UCSD-AML1 (cell line): ENCODE measurements at regions not wholly inside any gene's neighbourhood (a gene's known extent, or its start where the extent isn't known, plus 50 kb on each side); places are given as distances from the start of the nearest gene placed in this dataset.

Source experiments
- DNase-seq: peaks from one replicate; lab custom pipeline; 2025; ENCODE audit not compliant: unreplicated experiment; lab: John Stamatoyannopoulos, UW

- DNase-seq: no peak
Observed at GRCh38 chr13:53800011-53800410, 771.4 kb downstream of the OLFM4 start.

DNA sequence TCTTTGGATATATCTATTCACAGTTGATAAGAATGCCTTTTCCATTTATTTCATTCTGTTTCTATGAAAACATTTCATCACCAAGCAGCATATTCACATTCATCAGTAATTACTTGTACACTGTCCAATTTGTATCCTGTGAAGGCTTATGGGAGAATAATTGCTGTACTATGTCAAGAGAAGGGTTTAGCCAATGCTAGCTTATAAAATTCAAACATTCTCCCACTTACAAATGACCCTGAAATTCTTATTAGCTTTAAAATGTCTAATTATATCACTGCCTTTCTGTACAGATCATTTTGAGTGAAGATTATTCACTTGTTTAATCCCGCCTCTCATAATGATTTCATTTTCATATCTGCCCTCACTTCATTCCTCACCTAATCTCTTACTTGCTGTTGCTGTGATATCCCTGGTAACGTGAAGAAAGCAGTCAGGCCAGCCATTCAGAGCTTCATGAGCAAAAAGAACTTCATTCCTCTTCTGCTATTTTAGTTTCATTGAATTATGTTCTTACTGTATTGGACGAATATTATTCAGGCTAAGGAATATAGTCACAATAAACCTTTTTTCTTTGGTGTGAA, 778.7 kb downstream of the OLFM4 start:
- no peak for DNase-seq

DNA sequence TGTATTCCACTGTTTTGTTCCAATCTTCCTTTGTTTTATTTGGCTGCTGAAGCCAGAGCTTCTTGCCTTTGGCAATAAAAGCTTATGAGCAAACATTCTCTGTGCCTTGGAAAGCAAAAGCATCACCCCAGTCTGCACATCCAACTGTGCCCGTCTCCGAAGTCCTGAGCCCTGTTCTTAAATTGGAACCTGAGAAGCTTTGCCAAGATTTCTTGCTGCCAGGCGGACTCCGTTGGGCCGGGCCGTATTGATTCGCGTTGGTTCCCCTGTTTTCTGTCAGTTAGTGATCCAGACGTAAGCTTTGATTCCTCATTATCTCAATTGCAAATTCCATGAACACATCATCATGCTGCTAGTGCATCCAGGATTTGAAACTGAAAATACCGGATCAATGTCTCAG, 793.0 kb downstream of the OLFM4 start:
- DNase-seq: no peak

DNA sequence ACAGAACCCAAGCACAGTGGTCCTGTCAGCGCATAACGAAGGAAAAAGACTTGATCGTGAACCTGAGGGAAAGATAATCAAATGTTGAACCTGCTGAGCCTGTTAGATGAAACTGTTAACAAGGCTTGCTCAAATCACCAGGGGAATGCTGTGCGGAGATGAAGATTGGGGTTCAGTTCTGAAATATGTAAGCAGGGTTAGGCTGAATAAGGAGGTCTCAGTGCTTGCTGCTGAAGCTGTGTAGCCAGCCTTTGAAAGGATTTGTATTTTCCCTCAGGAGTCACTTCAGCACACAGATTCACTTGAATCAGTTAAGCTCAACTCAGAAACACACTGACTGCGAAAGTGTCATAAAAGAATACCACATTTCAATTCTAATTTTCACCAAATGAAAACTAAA, 793.5 kb downstream of the OLFM4 start:
- DNase-seq: no peak

DNA sequence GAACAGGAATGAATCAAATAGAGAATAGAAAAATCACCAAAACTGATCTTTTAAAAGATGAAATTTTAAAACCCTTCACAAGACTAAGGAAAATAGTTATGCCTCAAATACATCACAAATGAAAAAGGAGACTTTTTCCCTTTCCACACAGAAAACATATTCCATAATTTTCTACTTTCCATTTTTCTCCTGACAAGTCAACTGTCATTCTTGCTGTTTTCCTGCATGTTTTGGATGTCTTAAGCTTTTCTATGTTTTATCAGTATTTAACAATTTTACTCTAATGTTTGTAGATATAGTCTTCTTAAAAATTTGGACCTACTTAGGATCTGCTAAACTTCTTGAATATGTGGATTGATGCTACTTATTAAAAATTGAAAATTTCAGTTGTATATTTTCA, 810.8 kb downstream of the OLFM4 start:
- DNase-seq: no peak

DNA sequence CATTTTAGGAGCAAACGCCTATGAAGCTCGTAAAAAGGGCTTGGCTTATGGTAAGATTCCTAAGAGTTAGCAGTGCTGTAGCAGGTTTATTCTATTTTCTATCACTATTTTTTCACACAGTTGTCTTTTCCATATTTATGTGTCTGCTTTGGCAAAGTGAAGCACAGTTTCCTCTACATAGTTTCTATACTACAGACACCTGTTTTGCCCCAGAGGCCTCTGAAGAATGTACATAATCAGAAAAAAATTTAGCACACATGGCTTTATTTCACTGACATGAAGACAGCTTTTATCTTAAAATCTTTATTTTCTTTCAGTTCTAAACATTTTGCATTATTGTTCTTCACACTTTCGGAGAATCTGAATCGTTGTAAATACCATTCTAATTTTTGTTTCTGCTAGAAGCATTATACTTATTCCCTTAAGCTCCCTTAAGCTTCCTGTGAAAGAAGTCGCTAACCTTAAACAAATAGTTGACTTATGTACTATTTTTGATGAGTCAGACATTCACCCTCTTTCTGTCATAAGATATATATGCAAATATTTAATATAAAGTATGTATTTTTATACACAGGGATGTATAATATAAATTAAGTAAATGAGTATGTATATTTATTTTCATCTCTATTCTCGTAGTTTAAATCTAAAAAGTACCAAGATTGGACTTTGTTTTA, 816.0 kb downstream of the OLFM4 start:
- no peak for DNase-seq

DNA sequence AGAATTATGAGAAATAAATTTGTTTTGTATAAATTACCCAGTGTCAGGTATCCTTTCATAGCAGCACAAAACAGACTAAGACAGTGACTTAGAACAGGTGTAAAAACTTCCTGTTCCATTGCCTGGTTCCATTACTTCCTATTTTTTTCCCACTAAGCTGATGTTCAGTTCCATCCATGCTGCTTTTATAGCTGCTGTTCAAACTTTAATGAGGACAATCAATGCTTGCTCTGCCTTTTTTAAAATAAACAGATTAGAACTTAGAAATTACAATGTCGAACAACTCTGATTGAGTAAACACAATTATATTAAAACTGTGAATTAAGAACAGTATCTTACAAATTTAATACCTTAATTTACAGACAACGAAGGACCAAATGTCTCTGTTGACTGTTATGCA, 818.9 kb downstream of the OLFM4 start:
- no peak for DNase-seq

- no peak for DNase-seq
Observed at GRCh38 chr13:53848366-53848961, 819.9 kb downstream of the OLFM4 start.

- no peak for DNase-seq
Observed at GRCh38 chr13:53854321-53854720, 825.7 kb downstream of the OLFM4 start.

- no peak for DNase-seq
Observed at GRCh38 chr13:53856573-53857195, 828.1 kb downstream of the OLFM4 start.

- DNase-seq: no peak
Observed at GRCh38 chr13:53863520-53863919, 834.9 kb downstream of the OLFM4 start.

- DNase-seq: no peak
Observed at GRCh38 chr13:53873558-53873957, 844.9 kb downstream of the OLFM4 start.

- DNase-seq: no peak
Observed at GRCh38 chr13:53878861-53879260, 850.2 kb downstream of the OLFM4 start.

GRCh38 chr13:53885997-53886396, 857.4 kb downstream of the OLFM4 start:
- no peak for DNase-seq

DNA sequence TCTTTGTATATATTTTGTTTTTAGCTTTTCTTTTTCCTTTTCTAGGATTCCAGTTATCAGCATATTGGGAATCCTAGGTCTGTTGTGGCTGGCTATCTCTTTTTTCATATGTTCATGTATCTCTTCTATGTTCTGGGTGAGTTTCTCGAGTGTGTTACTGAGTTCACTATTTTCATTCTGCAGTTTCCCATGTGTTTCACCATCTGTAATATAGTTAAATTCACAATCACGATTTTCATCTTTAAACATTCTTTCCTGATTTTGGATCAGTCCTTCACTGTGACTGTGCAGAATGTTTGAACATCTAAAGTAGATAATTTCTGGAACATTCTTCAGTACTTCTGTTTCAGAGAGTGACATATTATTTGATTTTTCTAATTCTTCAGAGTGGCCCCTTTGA, 862.1 kb downstream of the OLFM4 start:
- no peak for DNase-seq

DNA sequence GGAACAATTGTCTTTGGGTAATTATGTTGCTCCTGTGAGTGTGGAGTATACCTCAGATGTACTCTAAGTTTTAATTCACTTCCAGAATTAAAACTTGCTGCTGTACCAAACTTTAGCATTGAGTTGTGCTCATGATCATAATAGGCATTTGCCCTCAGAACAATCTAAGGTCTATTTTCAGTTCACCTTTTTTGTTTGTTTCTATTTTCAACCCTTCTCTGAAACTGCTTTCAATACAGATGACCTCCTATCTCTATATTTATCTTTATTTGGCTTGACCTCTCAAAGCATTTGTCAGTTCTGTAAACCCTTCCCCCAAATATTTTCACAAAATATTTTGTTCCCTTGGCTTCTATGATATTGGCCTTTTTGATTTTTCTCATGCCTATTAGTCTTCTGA, 873.0 kb downstream of the OLFM4 start:
- DNase-seq: no peak

- DNase-seq: no peak
Observed at GRCh38 chr13:53907891-53908290, 879.3 kb downstream of the OLFM4 start.

DNA sequence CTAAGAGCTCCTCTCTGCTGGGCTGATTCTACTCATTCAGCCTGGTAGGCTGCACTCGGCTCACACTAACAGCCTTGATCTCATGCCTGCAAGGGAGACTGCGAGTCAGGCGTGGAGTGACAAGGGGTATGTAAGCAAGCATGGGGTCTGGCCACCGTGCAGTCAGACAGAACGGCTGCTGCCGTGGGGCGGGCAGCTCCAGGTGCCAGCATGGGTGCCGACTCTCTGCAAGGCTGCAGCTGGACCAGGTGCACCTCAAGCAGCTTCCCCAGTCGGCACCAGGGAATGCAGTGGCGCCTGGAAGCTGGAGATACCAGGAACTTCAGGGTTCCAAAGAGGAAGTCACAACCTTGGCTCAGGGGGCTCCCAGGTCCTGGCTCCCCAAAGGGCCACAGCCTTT, 892.3 kb downstream of the OLFM4 start:
- no peak for DNase-seq

GRCh38 chr13:53921473-53921872, 892.9 kb downstream of the OLFM4 start:
- no peak for DNase-seq

- DNase-seq: no peak
Observed at GRCh38 chr13:53941588-53942190, 913.1 kb downstream of the OLFM4 start.

GRCh38 chr13:53946500-53946899, 917.9 kb downstream of the OLFM4 start:
- no peak for DNase-seq

- DNase-seq: no peak
Observed at GRCh38 chr13:53953183-53953582, 924.6 kb downstream of the OLFM4 start.
